ENCODE measurements at regions not wholly inside any gene's neighbourhood (a gene's known extent, or its start where the extent isn't known, plus 50 kb on each side); places are given as distances from the start of the nearest gene placed in this dataset.

GRCh38 chr3:87674397-87675161, 384.2 kb downstream of the CGGBP1 start:
- no peaks in the 10 kb centered on the region for H3K79me2 ChIP-seq (ENCODE audit: insufficient read depth, low read length)
- H3K4me2 ChIP-seq (ENCODE audit: low read depth, low read length) = 0 out of 2 replicates have a peak overlapping the region, but pooled peaks have one; percentile 12
- in situ Hi-C loops (cut with HindIII; ENCODE audit: extremely low pct_ligation_motif_present, low pct_unique_long_range_greater_than_20kb) (no loop called here), intact Hi-C loops (cut with micrococcal nuclease; ENCODE audit: unreplicated experiment) (no loop called here)
- no peak overlapping the region for H3K27ac ChIP-seq (ENCODE audit: extremely low read length, insufficient read depth, low read length)
- no peaks in the 10 kb centered on the region for H3K36me3 ChIP-seq (replicated peaks in 1 of 2; ENCODE audit: control insufficient read depth in 1 of 2, insufficient read depth in 2 of 2, low read length in 2 of 2)
- H3K4me1 ChIP-seq (ENCODE audit: insufficient read depth, low read length) = no peaks in the 10 kb centered on the region
- BruUV-seq (replicated peaks) = no TSS peak
- no peak for ATAC-seq
- no peak for FAIRE-seq
- CTCF ChIA-PET (ENCODE audit: low intra/inter-chr PET ratio, low total read pairs) = no interaction called here
- WGBS (ENCODE audit: low lambda C conversion rate) = 33% methylated on average over 9 of the region's 9 CpGs
- POLR2A ChIA-PET = no interaction called here
- no peak overlapping the region for H2AFZ ChIP-seq (ENCODE audit: low read length)
- H3K4me3 ChIP-seq (replicated peaks in 1 of 3; ENCODE audit: insufficient read depth in 1 of 3, low read depth in 2 of 3, low read length in 3 of 3) = no peak overlapping the region
- no peak for DNase-seq (ENCODE audit: low spot score)
- no peaks in the 10 kb centered on the region for H3K9me3 ChIP-seq (ENCODE audit: low read length)
- no peak overlapping the region for H3K9ac ChIP-seq (ENCODE audit: insufficient read depth, low read depth, low read length)
- TF ChIP-seq ARID2 (CRISPR knock-in tag; IDR thresholded peaks at IDR 0.05; ENCODE audit: borderline replicate concordance) = no peak
- TF ChIP-seq ZNF724P (CRISPR knock-in tag; IDR thresholded peaks at IDR 0.05; ENCODE audit: borderline replicate concordance) = no peak
- TF ChIP-seq NR2F1 (CRISPR knock-in tag; IDR thresholded peaks at IDR 0.05) = no peak
- 0 out of 2 replicates have a peak, but pooled peaks have one; percentile 14 for TF ChIP-seq HNF4A (CRISPR knock-in tag; IDR thresholded peaks at IDR 0.05)
- no peak for TF ChIP-seq MXD4 (CRISPR knock-in tag; IDR thresholded peaks at IDR 0.05)
- H4K20me1 ChIP-seq (ENCODE audit: insufficient read depth, low read length) = no peaks in the 10 kb centered on the region
- H3K27me3 ChIP-seq (ENCODE audit: control insufficient read depth in 1 of 2, insufficient read depth in 2 of 2, low read length in 2 of 2) = no peaks in the 10 kb centered on the region

- CTCF ChIA-PET (ENCODE audit: low intra/inter-chr PET ratio, low total read pairs) = no interaction called here
- in situ Hi-C loops (cut with HindIII; ENCODE audit: extremely low pct_ligation_motif_present, low pct_unique_long_range_greater_than_20kb) = no loop called here
- no peaks in the 10 kb centered on the region for H4K20me1 ChIP-seq (ENCODE audit: insufficient read depth, low read length)
Measured at GRCh38 chr3:87673132-87673531, 385.7 kb downstream of the CGGBP1 start.

More at GRCh38 chr3:87673132-87673531, 385.7 kb downstream of the CGGBP1 start:
- H3K9me3 ChIP-seq (ENCODE audit: low read length) = no peaks in the 10 kb centered on the region
- no peaks in the 10 kb centered on the region for H3K27me3 ChIP-seq (ENCODE audit: control insufficient read depth in 1 of 2, insufficient read depth in 2 of 2, low read length in 2 of 2)
- TF ChIP-seq STAG1 (CRISPR knock-in tag; IDR thresholded peaks at IDR 0.05) = no peak
- no peak overlapping the region for H3K9ac ChIP-seq (ENCODE audit: insufficient read depth, low read depth, low read length)
- no peak for FAIRE-seq
- POLR2A ChIA-PET = no interaction called here
- no peaks in the 10 kb centered on the region for H3K36me3 ChIP-seq (replicated peaks in 1 of 2; ENCODE audit: control insufficient read depth in 1 of 2, insufficient read depth in 2 of 2, low read length in 2 of 2)
- H3K4me1 ChIP-seq (ENCODE audit: insufficient read depth, low read length) = no peaks in the 10 kb centered on the region
- H3K4me2 ChIP-seq (ENCODE audit: low read depth, low read length) = no peak overlapping the region
- no TSS peak for BruUV-seq (replicated peaks)
- 13% methylated on average over 4 of the region's 4 CpGs for WGBS (ENCODE audit: low lambda C conversion rate)
- intact Hi-C loops (cut with micrococcal nuclease; ENCODE audit: unreplicated experiment) = no loop called here
- ATAC-seq = no peak
- H3K4me3 ChIP-seq (replicated peaks in 1 of 3; ENCODE audit: insufficient read depth in 1 of 3, low read depth in 2 of 3, low read length in 3 of 3) = no peak overlapping the region
- no peaks in the 10 kb centered on the region for H3K79me2 ChIP-seq (ENCODE audit: insufficient read depth, low read length)
- H2AFZ ChIP-seq (ENCODE audit: low read length) = no peak overlapping the region
- DNase-seq (ENCODE audit: low spot score) = no peak
- H3K27ac ChIP-seq (ENCODE audit: extremely low read length, insufficient read depth, low read length) = no peak overlapping the region

Measured in HepG2 (cell line).